GM18511 (cell line): ENCODE measurements at regions not wholly inside any gene's neighbourhood (a gene's known extent, or its start where the extent isn't known, plus 50 kb on each side); places are given as distances from the start of the nearest gene placed in this dataset.
"Not testable (repeated sequence)": the region's sequence is repeated elsewhere in the genome, so short reads cannot be mapped to it uniquely, and the experiment has no call there.

Experiments
- ATAC-seq: cut with Tn5 transposase; IDR thresholded peaks from one replicate; pipeline ENCODE4 v1.9.1; 2021; ENCODE audit warnings: mild to moderate bottlenecking, moderate library complexity; ENCODE audit not compliant: unreplicated experiment

DNA sequence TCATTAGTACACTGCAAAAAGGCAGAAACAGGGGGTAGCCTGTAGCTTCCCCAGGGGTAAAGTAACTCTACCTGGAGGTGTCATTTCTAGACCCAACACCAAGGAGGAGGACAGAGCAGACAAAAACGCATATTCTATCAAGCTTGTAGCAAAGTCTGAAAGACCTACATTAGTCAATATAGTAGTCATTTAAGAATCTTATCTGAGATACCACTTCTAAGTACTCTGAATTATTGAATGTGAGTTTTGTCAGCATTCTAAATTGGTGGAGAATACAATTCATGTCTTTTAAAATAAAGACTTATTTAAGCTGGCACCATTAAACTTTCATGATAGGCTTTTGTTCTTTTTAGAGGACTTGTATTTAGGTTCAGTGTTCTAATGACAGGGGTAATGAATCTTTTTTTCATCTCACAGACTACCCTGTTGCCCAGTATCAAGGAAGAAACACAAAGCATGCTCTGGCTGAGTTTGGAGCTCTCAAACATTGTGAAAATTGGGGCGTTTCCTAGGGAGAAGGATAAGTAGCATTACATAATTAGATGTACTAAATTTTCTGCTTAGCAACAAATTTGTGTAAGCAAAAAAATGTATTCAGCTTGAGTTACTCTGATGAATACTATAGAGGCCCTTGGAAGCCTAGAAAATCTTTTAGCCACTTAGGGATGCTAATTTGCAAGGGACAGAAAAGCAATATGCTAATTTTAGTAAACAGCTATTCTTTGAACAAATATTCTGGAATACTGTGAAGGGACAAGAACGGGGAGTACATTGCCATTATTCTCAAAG is 255.4 kb upstream of the HSF2 start:
- ATAC-seq = no peak

DNA sequence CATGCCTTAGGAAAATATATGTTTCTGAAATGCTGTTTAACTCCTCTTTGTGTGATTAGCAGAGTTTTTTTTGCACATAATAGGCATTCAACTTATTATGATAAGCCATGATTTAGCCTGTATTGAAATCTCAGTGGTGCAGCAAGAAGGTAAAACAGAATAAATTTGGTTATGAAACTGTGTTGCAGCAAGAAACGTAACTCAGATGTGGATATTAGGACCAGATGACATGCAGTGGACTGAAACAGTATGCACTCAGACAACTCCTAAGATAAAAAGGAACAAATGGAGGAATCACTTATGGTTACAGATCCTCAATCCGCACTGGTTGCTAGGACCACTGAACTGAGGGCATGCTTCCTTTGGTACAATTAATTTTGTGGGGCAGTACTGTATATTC is 254.2 kb upstream of the HSF2 start:
- no peak for ATAC-seq

DNA sequence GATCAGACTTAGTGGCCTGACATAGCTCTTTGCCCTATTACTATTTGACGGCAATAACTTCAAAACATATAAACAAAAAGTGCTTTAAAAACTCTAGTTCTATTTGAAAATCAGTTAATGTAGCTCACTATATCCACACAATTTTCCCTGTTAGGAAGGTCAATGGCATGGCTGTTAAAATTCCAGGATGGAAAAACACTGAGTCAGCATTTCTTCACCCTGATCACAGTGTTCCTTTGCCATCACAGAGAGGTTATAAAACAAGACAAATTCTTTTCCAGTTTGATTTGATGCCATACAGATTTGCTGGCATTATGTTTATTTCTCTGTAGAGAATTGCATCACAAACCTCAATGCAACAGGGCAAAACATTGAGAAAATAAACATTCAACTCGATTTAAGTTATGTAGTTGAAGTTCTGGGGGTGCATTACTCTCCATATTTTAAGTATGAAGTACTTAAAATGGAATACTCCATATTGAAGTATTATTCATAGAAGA is 253.7 kb upstream of the HSF2 start:
- no peak for ATAC-seq

DNA sequence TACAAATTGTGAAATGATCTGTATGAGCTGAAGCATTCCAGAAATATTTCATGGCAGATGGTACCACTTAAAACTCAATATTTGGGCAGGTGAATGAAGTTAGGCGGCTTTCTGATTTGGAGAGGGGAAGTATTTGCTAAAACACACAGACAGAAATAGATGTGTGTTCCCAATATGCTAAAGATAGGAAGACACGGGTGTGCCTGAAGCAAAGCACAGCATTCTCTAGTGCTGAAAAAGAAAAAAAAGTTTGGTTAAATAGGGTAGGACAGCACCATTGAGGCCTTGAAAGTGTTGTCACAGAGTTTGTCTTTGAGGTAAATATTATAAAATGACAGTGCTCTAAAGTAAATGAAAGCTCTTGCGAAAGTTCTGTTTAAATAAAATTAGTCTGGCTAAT is 252.2 kb upstream of the HSF2 start:
- ATAC-seq = no peak

DNA sequence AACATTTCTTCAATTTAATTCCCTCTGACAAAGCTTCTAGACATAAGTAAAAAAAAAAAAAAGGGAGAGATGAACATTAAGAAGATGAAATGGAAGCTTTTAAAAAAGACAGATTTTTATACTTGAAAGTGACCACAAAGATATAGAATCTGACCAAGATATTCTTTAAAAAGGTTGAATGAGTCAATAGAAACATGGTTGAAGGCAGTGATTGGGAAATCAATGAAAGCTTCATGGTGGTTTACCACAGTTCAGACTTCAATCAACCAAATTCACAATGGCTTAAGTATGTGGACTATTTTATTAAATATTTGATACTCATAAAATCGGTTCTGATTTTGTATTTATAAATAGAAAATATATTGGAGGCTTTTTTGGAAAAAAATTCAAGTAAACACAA is 248.4 kb upstream of the HSF2 start:
- ATAC-seq = no peak

DNA sequence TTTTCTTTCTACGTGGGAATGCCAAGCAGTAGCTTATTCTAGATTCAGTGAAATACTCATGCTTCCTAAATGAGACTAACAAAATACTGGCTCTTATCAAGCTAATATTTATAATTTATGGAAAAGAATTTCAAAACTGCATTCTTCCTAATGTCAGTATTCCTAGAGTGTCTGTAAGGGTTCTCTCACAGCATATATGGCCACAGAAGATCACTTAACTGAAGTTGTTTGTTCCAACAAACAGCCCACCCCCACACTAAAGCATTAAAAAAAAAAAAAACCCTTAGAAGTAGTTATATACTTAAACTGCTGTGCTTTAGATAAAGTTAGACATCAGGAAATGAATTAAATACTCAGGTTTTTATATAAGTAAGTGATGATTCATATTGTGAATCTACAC is 247.7 kb upstream of the HSF2 start:
- ATAC-seq = no peak

DNA sequence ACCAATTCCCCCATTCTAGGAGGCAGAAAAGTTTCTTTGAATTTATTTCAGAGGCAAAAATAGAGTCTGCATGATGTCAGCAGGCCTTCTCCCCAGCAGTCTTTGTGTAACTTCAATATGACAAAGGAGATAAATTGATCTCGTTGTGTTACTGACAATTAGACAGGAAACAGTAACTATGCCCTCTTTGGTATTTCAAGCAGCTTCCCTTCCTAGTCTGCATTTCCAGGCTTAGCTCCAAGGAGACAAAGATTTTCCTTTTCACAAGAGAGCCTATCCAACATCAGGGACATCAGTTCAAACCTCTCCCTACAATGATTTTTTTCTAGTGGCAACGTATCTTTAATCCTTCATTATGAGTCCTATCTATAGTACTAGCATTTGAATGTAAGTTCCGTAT is 245.9 kb upstream of the HSF2 start:
- ATAC-seq = no peak

DNA sequence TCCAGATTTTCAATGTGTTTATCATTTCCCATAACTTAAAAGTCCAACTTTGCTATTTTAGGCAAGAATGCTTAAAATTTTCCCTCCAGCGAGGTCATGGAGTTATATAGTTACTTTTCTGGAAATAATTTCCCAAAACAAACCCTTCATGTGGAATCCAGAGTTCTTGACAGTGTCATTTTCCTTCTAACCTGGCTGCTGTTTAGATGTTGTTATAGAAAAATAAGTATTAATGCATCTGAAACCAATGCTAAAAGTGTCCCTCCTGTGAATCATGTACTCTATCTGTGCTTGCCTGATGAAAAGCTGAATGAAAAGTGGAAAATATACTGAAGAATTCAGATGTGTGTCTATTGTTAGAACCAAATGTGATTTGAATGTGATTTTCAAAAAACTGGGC is 245.3 kb upstream of the HSF2 start:
- no peak for ATAC-seq

DNA sequence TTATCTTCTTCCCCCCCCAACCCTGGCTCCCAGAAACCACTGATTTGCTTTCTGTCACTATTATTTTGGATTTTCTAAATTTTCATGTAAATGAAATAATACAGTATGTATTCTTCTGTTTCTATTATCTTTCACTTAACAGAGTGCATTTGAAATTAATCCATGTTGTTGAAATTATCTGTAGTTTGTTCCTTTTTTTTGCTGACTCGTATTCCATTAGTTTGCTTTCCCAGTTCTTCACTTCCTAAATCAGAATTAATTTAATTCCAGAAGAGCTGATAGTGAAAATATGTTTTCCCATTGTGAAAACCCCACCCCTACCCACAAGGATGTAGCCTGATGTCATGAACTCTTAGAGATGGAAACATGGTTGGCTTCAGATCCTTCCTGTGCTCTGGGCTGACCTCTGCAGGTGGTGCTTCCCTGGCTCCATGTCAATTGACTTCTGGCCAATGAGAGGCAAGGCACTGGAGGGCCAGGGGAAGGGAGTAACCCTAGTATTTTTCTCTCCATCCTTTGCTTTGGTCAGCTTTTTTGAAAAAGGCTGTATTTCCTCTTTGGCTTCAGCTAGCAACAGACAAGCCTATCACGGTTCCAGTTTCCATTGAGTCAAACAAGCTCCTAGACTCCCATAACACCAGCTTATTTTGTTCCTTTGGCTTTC is 244.4 kb upstream of the HSF2 start:
- no peak for ATAC-seq

DNA sequence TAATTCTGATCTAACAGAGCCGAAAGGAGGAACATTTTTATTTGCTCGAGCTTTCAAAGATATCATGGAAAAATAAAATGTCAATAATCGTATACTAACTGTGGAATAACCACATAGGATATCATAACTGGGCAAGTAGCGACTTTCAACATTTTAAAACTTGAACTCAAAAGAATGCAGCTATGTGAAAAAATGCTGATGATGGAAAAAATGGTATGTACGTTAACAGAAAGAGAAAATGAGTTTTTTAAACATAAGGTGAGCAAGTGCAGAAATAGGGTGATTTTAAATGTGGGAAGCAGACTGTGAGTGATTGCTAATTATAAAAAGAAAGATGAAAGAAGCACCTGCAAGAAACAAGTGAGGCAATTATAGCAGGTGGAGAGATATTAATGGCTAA is 238.3 kb upstream of the HSF2 start:
- no peak for ATAC-seq

DNA sequence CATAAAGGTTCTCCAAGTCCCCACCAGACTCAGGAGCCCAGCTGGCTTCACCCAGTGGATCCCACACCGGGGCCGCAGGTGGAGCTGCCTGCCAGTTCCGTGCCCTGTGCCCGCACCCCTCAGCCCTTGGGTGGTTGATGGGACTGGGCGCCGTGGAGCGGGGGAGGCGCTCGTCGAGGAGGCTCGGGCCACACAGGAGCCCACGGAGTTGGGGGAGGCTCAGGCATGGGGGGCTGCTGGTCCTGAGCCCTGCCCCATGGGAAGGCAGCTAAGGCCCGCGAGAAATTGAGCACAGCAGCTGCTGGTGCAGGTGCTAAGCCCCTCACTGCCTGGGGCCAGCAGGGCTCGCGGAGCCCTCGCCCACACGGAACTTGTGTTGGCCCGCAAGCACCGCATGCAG is 234.4 kb upstream of the HSF2 start:
- no peak for ATAC-seq

DNA sequence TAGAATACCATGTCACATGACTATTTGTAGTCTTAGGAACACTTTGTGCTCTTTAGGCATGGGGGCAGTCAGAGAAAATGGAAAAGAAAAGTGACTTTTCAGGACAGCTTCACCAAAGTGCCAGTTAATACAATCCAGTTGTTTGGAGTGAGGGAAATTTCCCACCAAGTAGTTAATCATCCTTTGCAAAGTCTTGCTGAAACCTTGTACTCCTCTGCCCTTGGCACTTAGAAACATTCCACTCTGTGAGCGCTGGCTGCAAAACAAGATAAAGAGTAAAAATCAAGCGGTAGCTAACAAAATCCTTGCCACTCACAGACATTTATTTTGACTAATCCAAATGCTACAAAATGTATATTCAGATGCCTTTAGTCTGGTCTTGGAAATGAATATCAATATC is 229.2 kb upstream of the HSF2 start:
- no peak for ATAC-seq

DNA sequence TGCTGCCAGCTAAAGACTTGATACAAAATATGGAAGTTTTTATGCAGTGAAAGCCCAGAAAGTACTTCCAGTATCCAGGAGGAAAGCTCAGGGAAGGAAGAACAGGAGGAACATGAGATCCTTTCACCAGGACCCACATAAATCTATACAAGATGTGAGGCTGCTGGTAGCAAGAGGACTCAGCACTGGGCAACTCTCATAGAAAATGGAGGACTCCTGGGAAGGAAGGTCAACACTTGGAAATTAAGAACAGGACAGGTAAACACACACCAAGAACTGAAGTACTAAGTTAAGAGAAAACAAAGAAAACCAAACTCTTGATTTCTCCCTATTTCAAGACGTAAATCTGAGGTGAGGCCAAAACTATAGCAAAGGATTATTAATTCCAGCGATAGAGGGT is 220.5 kb upstream of the HSF2 start:
- ATAC-seq = no peak

DNA sequence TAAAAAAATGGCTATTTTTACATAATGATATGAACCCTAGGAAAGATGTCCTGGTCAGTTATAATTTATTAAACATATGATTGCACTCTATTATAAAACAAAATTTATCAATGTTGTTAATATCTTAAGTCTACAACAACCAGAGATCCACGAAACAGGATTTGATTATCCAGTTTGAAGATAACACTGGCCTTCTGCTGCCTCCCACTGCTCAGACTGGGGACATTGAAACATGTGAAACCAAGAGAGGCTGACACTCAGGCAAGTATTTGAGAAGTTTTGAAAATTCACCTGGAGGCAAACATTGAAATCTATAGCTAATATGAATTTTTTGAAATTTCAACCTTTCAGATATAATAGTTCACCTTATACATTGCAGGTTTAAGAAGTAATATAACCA is 219.3 kb upstream of the HSF2 start:
- ATAC-seq = no peak

DNA sequence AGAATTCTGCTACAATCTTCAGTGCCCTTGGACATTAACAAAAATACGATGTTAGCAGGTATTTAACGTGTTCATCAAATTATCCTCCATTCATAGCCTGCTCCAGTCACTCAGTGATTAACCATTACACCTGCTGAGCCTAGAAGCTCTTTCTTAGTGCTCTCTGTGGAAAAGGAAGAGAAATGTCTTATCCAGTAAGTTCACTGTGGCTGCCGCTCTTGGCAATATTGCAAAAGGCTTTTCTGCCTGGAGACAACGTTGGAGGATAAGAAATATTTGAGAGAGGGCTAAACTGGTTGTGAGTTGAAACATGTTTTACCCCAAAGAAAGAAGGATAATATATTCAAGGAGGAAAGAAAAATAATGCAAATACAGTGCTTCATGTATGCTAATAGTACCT is 217.4 kb upstream of the HSF2 start:
- no peak for ATAC-seq

DNA sequence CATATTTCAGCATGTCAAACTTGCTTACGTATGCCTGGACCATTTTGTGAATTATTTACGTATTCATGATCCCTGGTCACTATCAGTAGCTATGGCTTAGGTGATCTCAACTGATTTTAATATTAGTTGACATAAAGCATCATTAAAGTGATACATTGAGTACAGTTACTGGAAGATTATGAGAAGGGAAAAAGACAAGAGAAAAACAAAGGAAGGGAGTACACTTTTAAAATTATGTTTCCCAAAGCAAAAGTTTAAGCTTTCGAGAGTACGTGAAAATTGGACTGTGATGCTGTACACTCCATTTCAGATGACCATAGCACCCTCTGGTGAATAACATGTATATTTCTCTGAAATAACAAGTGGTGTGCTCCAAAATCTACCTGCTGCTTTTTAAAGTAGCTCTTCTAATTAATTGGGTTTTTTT is 215.0 kb upstream of the HSF2 start:
- ATAC-seq = no peak

DNA sequence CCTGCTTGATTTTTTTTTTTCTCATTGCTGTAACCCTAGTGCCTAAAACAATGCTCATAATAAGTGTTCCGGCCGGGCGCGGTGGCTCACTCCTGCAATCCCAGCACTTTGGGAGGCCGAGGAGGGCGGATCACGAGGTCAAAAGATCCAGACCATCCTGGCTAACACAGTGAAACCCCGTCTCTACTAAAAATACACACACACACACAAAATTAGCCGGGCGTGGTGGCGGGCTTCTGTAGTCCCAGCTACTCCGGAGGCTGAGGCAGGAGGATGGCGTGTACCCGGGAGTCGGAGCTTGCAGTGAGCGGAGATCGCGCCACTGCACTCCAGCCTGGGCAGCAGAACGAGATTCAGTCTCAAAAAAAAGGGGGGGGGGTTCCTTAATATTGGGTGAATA is 214.0 kb upstream of the HSF2 start:
- not testable (repeated sequence) for ATAC-seq

DNA sequence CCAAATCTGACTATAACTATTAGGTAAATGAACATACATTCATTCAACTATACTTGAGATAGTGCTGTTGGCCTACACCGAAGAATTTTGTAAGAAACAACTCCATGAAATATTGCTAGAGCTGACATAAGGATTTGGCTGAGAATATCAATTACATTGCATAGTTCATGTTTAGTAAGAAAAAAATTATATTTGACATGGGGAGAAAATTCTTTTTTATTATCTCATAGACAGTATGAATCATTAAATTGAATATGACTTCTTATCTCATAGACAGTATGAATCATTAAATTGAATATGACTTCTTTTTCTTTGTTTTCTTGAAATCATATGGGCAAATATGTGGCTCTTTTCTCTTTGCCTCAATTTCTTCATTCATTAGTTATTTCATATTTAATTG is 212.3 kb upstream of the HSF2 start:
- ATAC-seq = no peak

DNA sequence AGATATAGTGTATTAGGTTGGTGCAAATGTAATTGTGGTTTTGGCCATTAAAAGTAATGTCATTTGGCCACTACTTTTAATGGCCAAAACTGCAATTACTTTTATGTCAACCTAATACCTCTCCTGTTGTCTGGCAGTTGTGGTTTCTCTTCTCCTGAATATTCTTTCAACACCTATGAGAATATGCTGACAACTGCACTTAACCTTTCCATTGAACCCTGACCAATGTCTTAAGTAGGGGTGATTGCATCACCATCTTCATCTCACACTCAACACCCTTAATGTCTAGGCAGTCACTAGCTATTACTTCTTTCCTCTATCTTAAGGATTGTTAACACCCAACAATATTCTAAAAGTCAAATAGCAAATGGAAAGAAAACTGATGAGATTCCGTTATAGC is 200.5 kb upstream of the HSF2 start:
- ATAC-seq = no peak

DNA sequence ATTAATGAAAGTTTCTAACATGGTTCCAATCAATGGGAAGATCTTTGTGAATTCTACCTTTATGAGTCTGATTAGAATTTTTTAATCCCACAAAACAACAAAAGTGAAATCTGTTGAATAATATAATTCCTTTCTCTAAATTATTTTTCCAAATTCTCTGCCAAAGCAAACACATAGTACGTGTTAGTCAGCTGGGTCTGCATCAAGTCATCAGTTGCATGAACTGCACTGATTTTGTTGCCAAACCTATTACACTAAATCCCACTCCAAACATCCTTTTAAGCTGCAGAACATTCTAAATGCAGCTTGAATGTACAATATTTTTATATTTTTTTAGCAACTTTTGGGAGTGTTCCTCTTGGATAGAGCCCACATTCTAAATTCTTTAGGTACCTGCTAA is 199.0 kb upstream of the HSF2 start:
- ATAC-seq = no peak

DNA sequence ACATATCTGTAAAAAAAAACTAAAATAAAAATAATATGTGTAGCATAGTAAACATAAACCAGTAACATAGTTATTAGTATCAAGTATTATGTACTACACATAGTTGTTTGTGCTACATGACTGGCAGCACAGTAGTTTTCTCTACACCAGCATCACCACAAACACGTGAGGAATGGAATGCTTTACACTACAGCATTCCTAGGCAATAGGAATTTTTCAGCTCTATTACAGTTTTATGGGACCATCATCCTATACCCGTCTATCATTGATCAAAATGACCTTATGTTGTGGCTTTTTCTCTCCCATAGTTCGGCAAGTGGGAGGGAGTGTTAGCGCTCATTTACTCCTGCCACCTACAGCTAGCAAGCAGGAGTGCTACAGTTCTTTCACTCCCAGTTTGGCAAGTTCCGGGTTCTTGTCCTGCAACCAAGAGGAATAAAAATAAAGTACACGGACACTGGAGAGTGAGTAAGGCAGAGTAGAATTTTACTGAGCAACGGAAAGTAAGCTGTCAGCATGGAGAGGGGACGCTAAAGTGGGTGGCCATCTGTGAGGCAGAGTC is 196.8 kb upstream of the HSF2 start:
- no peak for ATAC-seq

DNA sequence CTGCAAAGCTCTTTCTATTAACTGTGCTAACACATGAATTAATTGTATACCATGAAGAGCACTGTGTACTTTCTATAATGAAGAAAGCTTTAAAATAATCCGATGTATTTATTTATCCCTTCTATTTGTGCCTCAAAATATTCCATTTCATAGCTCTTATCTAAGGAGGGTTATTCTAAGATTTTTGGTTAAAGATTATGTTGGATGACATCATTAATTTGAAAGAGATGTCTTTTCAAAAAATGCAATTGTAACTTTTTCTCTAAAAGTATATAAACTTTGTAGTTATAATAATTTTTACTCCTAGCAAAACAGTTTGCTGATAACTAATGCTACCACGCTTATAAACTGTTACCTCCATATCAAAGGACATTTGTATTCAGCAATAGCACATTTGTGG is 192.4 kb upstream of the HSF2 start:
- ATAC-seq = no peak
